ENCODE measurements at regions not wholly inside any gene's neighbourhood (a gene's known extent, or its start where the extent isn't known, plus 50 kb on each side); places are given as distances from the start of the nearest gene placed in this dataset.

DNA sequence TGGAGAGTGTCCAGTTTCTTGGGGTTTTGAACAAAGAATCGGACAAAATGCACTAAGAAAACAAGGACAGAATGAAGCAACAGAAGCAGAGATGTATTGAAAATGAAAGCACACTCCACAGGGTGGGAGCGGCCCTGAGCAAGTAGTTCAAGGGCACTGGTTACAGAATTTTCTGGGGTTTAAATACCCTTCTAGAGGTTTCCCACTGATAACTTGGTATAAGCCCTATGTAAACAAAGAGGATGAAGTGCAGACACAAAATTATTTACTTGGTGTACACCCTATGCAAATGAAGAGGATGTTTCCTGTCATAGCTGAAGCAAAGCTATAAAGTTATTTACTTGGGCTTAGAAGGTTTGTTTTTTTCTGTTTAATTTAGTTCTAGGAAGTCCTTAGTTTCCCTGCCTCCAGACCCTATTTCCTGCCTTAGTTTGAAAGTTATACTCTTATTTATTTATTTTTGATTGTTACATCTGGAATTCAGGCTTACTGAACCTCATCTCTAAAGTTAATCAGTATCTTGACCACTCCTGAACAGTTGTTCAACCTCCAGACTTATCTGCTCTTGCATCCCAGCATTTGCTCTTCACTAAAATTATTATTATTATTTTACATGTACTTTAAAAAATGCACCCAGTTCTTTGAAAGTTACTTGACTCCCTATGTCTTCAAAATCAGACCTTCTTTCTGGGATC is 193.5 kb downstream of the SPP2 start:
- peak; percentile 92 for FAIRE-seq

- FAIRE-seq, result no peak
Measured at GRCh38 chr2:234242459-234242836, 191.9 kb downstream of the SPP2 start.

- FAIRE-seq, result peak; percentile 97
Measured at GRCh38 chr2:234241656-234242458, 191.4 kb downstream of the SPP2 start.

DNA sequence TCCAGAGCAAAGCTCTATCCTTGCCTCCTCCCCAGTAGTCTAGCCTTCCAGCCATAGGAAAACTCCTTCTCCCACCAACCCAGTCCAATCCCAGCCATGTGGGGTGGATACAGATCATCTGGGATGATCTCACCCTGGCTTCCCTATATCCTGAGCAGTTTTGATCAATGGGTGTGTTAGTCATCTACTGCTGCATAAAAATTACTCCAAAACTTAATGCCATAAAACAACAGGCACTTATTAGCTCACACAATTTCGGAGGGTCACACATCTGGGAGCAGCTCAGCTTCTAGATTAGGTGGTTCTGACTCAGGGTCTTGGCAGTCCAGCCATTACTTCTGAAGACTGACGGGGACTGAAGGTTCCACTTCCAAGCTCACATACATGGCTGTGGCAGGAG is 190.4 kb downstream of the SPP2 start:
- no peak for FAIRE-seq

DNA sequence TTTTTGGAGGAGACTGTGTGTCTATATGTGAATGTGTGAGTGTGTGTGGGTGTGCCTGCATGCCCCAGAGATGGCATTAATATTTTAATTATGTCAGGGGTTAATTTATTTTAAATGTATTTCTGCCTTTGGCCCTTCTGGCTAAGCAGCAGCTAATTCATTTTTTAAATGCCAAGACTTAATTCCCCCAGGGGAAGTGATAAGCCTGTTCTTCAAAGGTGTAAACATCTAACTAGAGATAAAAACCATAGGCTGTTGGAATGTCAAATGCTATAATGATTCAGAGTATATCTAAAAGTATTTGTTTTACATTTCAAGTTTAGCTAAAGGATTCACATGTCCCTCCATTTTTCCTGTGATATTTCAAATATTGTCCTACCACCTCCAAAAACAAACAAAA is 184.7 kb downstream of the SPP2 start:
- FAIRE-seq, result no peak

DNA sequence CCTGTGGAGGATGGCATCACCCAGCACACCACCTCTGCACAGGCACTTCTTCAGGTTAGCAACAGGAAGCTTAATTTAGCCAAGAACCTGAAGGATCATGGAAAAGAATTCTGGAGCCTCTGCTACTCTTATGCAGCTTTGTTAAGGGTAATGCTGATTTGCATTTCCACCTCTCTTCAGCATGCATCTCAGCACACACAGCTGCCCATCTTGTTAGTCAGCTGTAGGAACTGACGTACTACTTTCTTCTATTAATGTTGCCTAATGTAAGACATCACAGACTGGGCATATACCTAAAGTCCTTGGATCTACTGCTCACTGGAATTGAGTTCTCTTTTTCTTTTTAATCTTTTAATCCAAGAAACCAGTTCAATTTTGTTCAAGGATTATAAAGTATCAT is 181.0 kb downstream of the SPP2 start:
- FAIRE-seq, result no peak

- no peak for FAIRE-seq
Measured at GRCh38 chr2:234219046-234219310, 168.5 kb downstream of the SPP2 start.

- FAIRE-seq, result no peak
Measured at GRCh38 chr2:234218266-234219045, 168.0 kb downstream of the SPP2 start.

DNA sequence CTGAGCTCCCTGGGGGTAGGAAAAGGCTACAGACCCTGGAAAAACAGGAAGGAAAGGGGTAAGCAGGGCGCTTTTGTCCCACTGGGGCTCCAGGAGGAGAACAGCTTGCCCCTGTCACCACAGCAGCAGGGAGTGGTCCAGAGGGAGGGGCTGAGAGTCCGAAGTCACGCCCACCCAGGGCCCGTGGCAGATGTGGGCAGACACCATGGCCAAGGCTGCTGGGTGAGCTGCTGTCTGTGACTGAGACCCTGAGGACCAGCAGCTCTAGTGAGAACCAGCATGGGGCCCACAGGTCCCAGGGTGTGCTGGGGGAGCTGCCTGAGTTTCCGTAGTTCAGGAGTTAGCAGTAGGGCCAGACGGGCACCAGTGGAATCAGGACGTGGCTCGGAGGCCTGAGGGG is 162.0 kb downstream of the SPP2 start:
- FAIRE-seq, result no peak

DNA sequence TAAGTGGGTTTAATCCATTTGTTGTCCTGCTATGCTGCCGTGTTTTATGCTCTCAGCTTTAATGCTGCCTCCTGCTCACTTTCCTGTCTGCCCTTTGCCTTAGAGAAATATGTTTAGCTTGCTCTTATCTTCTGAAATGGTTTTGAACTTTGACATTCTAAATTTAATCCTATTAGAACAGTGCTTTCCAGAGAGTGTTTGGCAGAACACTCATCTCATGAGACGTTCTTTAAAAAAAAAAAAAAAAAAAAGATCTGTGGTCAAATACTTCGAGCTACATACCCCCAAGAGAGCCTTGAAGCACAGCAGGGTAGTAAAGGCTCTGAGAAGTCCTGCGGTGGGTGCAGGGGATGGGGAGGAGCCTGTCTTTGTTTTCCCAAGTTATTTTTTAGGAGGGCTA is 161.3 kb downstream of the SPP2 start:
- no peak for FAIRE-seq

- FAIRE-seq, result no peak
Measured at GRCh38 chr2:234206738-234207137, 156.2 kb downstream of the SPP2 start.

GRCh38 chr2:234204480-234204879 is 154.0 kb downstream of the SPP2 start:
- peak; percentile 45 for FAIRE-seq

DNA sequence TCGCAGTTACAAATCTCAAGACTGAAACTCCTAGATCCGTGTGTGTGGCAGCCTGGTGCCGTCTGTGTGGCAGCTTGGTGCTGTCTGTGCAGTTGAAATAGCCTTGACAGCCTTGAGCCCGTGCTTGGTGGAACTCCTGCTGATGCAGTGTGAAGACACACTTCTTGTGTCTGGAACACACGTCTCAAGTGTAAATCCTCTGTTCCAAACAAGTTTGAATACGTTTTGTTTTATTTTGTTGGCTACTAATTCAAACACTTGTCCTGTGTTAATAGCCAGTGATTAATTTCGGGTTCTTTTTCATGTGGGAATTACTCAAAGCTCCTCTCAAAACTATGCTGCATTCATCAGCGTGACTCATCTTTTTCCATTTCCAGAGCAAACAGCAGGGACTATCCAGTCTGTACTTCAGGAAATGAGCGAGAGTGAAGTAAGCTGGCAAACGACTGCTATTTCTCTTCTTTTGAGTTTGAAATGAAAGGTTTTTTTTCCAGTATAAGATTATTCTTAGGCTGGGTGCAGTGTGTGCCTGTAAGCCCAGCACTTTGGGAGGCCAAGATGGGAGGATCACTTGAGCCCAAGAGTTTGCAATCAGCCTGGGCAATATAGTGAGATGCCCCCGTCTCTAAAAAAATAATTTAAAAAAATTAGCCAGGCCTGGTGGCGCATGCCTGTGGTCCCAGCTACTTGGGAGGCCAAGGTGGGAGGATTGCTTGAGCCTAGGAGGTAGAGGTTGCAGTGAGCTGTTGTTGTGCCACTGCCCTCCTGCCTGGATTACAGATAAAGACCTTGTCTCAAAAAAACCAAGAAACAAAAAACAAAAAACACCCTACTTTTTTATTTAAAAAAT is 152.9 kb downstream of the SPP2 start:
- FAIRE-seq, result no peak

- FAIRE-seq, result no peak
Measured at GRCh38 chr2:234202601-234203000, 152.1 kb downstream of the SPP2 start.

- FAIRE-seq, result no peak
Measured at GRCh38 chr2:234199996-234200395, 149.5 kb downstream of the SPP2 start.

GRCh38 chr2:234198976-234199375 is 148.5 kb downstream of the SPP2 start:
- no peak for FAIRE-seq

DNA sequence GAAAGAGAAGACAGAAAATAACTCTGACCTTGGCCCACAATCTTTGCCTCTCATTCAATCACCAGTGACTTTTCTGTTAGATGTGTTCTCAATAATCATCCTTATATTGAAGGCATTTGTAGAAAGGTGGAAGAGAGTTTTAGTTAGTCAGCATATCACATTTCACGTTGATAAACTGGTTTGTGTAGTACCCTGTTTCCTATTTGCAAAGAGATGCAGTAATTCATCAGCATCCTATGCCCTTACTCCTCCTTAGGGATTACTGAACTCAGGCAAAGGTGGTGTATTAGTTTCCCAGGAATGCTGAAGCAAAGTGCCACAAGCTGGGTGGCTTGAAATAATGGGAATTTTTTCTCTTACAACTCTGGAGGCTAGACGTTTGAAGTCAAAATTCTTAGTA is 145.0 kb downstream of the SPP2 start:
- no peak for FAIRE-seq

GRCh38 chr2:234193977-234194563 is 143.6 kb downstream of the SPP2 start:
- FAIRE-seq, result no peak

GRCh38 chr2:234191819-234192407 is 141.4 kb downstream of the SPP2 start:
- no peak for FAIRE-seq

DNA sequence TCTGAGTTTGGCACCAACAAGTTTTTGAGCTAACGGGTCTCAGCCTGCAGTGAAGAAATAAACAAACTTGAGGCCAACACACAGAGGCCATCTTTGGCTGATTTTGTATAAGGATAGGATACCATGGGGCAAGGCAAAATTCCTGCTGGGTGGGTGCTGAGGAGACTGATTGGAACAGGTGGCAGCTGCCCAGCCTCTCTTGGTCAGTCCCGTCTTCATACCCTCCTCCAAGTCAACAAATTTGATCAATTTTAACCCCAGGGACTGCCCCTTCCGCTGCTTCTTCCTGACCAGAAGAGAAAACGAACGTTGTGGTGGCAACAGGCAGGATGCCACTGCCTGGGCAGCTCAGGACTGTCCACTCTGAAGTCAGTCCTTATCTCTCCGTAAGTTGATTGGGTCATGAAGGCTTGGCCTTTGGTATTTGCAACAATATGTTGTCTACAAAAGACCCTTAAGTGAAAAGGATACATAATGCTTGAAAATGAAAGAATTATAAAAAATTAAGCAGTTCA is 139.3 kb downstream of the SPP2 start:
- FAIRE-seq, result no peak

GRCh38 chr2:234189230-234189629 is 138.7 kb downstream of the SPP2 start:
- no peak for FAIRE-seq

GRCh38 chr2:234187646-234188174 is 137.2 kb downstream of the SPP2 start:
- no peak for FAIRE-seq

Data from G401.6 (cell line).